Parathyroid adenoma (tissue), 2 donors: ENCODE measurements at regions not wholly inside any gene's neighbourhood (a gene's known extent, or its start where the extent isn't known, plus 50 kb on each side); places are given as distances from the start of the nearest gene placed in this dataset.

Experiments used
- H2AFZ ChIP-seq: fragments of 300-600 bp; sonication (generic); one replicate; pipeline ENCODE4 v1.7.0; 2017; ENCODE audit warnings: antibody characterized with exemption, mild to moderate bottlenecking
- H3K27ac ChIP-seq: fragments of 300-600 bp; sonication (generic); one replicate; pipeline ENCODE4 v1.7.0; 2017
- H3K27me3 ChIP-seq: fragments of 300-600 bp; sonication (generic); one replicate; pipeline ENCODE4 v1.7.0; 2017; ENCODE audit warnings: low read length; ENCODE audit not compliant: control insufficient read depth, insufficient read depth
- H3K36me3 ChIP-seq: fragments of 300-600 bp; sonication (generic); one replicate; pipeline ENCODE4 v1.7.0; 2017; ENCODE audit warnings: low read length; ENCODE audit not compliant: control insufficient read depth, insufficient read depth
- H3K4me1 ChIP-seq: fragments of 300-600 bp; sonication (generic); one replicate; pipeline ENCODE4 v1.7.0; 2017; ENCODE audit warnings: control low read depth
- H3K4me2 ChIP-seq: fragments of 300-600 bp; sonication (generic); one replicate; pipeline ENCODE4 v1.7.0; 2017; ENCODE audit warnings: low read length
- H3K4me3 ChIP-seq: fragments of 300-600 bp; sonication (generic); one replicate; pipeline ENCODE4 v1.7.0; 2017; ENCODE audit warnings: low read depth, low read length
- H3K79me2 ChIP-seq: fragments of 300-600 bp; sonication (generic); one replicate; pipeline ENCODE4 v1.7.0; 2017; ENCODE audit warnings: control low read depth
- H3K9ac ChIP-seq: fragments of 300-600 bp; sonication (generic); one replicate; pipeline ENCODE4 v1.7.0; 2017; ENCODE audit warnings: mild to moderate bottlenecking
- H3K9me3 ChIP-seq: fragments of 300-600 bp; sonication (generic); one replicate; pipeline ENCODE4 v1.7.0; 2017; ENCODE audit warnings: low read length; ENCODE audit not compliant: control insufficient read depth
- TF ChIP-seq, protein P1 (sequence below): fragments of 300-600 bp; sonication (generic); IDR thresholded peaks from one replicate; pipeline ENCODE4 v1.7.0; 2017; ENCODE audit warnings: antibody characterized with exemption, mild to moderate bottlenecking
- donor health status: primary hyperparathyroidism.

DNA sequence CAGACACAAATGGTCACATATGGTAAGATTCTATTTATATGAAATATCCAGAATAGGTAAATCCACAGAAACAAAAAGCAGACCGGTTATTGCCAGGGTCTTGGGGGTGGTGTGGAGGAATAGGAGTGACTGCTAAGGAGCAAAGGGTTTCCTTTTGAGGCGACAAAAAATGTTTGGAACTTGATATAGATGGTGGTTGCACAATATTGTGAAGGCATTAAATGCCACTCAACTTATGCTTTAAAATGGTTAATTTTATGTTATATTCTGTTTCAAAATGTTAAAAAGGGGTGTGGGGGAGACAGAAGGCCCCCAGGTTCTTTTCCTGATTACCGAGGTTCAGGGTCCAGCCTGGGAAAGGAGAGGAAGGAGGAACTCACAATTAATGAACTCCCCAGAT is 304.4 kb downstream of the RRAGC start:
- Histone ChIP-seq H3K79me2 (no peaks in the 10 kb centered on the region), H3K4me2 (no peak overlapping the region), H3K4me1 (no peaks in the 10 kb centered on the region), H3K36me3 (no peaks in the 10 kb centered on the region), H3K4me3 (no peak overlapping the region), H3K27me3 (no peaks in the 10 kb centered on the region), H2AFZ (no peak overlapping the region), H3K27ac (no peak overlapping the region), H3K9me3 (no peaks in the 10 kb centered on the region), H3K9ac (no peak overlapping the region)
- TF ChIP-seq, protein P1, sequence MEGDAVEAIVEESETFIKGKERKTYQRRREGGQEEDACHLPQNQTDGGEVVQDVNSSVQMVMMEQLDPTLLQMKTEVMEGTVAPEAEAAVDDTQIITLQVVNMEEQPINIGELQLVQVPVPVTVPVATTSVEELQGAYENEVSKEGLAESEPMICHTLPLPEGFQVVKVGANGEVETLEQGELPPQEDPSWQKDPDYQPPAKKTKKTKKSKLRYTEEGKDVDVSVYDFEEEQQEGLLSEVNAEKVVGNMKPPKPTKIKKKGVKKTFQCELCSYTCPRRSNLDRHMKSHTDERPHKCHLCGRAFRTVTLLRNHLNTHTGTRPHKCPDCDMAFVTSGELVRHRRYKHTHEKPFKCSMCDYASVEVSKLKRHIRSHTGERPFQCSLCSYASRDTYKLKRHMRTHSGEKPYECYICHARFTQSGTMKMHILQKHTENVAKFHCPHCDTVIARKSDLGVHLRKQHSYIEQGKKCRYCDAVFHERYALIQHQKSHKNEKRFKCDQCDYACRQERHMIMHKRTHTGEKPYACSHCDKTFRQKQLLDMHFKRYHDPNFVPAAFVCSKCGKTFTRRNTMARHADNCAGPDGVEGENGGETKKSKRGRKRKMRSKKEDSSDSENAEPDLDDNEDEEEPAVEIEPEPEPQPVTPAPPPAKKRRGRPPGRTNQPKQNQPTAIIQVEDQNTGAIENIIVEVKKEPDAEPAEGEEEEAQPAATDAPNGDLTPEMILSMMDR: no peak

GRCh38 chr1:38551318-38552307 is 308.0 kb downstream of the RRAGC start:
- Histone ChIP-seq H3K27ac (no peak overlapping the region), H3K4me2 (no peak overlapping the region), H3K27me3 (no peaks in the 10 kb centered on the region), H3K4me1 (no peaks in the 10 kb centered on the region), H3K4me3 (no peak overlapping the region), H3K79me2 (no peaks in the 10 kb centered on the region), H3K9ac (no peak overlapping the region), H3K9me3 (no peaks in the 10 kb centered on the region), H2AFZ (no peak overlapping the region), H3K36me3 (no peaks in the 10 kb centered on the region)
- TF ChIP-seq, protein P1: no peak

GRCh38 chr1:38549191-38549590 is 310.4 kb downstream of the RRAGC start:
- Histone ChIP-seq H3K27ac (no peak overlapping the region), H2AFZ (no peak overlapping the region), H3K4me3 (no peak overlapping the region), H3K4me2 (no peak overlapping the region), H3K4me1 (no peaks in the 10 kb centered on the region), H3K9me3 (no peaks in the 10 kb centered on the region), H3K9ac (no peak overlapping the region), H3K79me2 (no peaks in the 10 kb centered on the region), H3K27me3 (no peaks in the 10 kb centered on the region), H3K36me3 (no peaks in the 10 kb centered on the region)
- TF ChIP-seq, protein P1: no peak

GRCh38 chr1:38547321-38547720 is 312.3 kb downstream of the RRAGC start:
- H3K79me2 ChIP-seq: no peaks in the 10 kb centered on the region
- no peaks in the 10 kb centered on the region for H3K4me1 ChIP-seq
- no peak overlapping the region for H2AFZ ChIP-seq
- TF ChIP-seq, protein P1: no peak
- H3K36me3 ChIP-seq: no peaks in the 10 kb centered on the region
- no peak overlapping the region for H3K4me2 ChIP-seq
- no peak overlapping the region for H3K27ac ChIP-seq
- no peaks in the 10 kb centered on the region for H3K9me3 ChIP-seq
- H3K27me3 ChIP-seq: no peaks in the 10 kb centered on the region
- no peak overlapping the region for H3K4me3 ChIP-seq
- no peak overlapping the region for H3K9ac ChIP-seq
